ENCODE measurements at regions not wholly inside any gene's neighbourhood (a gene's known extent, or its start where the extent isn't known, plus 50 kb on each side); places are given as distances from the start of the nearest gene placed in this dataset.

GRCh38 chr15:95826412-95827195, 503.9 kb upstream of the NR2F2 start (continued):
- no peak for TF ChIP-seq RFX1 (IDR thresholded peaks at IDR 0.05)
- TF ChIP-seq MIER2 (CRISPR knock-in tag; IDR thresholded peaks at IDR 0.05), result no peak
- TF ChIP-seq ZNF724P (CRISPR knock-in tag; IDR thresholded peaks at IDR 0.05; ENCODE audit: borderline replicate concordance), result no peak
- TF ChIP-seq SMC3 (IDR thresholded peaks at IDR 0.05; ENCODE audit: low read length), result no peak
- TF ChIP-seq SRSF9 (IDR thresholded peaks at IDR 0.05; ENCODE audit: borderline replicate concordance, insufficient read depth, low read depth, low read length, poor library complexity, severe bottlenecking), result no peak
- TF ChIP-seq ZNF629 (CRISPR knock-in tag; conservative IDR thresholded peaks at IDR 0.05), result no peak
- no peak for TF ChIP-seq BCL3 (CRISPR knock-in tag; IDR thresholded peaks at IDR 0.05)
- TF ChIP-seq NR2F6 (IDR thresholded peaks at IDR 0.05), result no peak
- no peak for TF ChIP-seq NR2F6 (CRISPR knock-in tag; IDR thresholded peaks at IDR 0.05)
- TF ChIP-seq PLRG1 (conservative IDR thresholded peaks at IDR 0.05), result no peak
- TF ChIP-seq TFDP2 (CRISPR knock-in tag; IDR thresholded peaks at IDR 0.05), result no peak

GRCh38 chr15:95829062-95829461, 501.4 kb upstream of the NR2F2 start:
- H3K36me3 ChIP-seq (replicated peaks in 1 of 2; ENCODE audit: control insufficient read depth in 1 of 2, insufficient read depth in 2 of 2, low read length in 2 of 2), result no peaks in the 10 kb centered on the region
- no peak for FAIRE-seq
- no peaks in the 10 kb centered on the region for H3K9me3 ChIP-seq (ENCODE audit: low read length)
- no peaks in the 10 kb centered on the region; a peak in 1 of 5 replicates for H3K27me3 ChIP-seq (ENCODE audit: control insufficient read depth in 1 of 2, insufficient read depth in 2 of 2, low read length in 2 of 2)
- ChIA-PET CTCF (ENCODE audit: low intra/inter-chr PET ratio, low total read pairs) (no interaction called here), POLR2A (no interaction called here)
- ATAC-seq, result no peak
- 32% methylated on average over 5 of the region's 5 CpGs for WGBS (ENCODE audit: low lambda C conversion rate)
- intact Hi-C loops (cut with micrococcal nuclease; ENCODE audit: unreplicated experiment) (no loop called here), in situ Hi-C loops (cut with HindIII; ENCODE audit: extremely low pct_ligation_motif_present, low pct_unique_long_range_greater_than_20kb) (no loop called here)
- H3K4me2 ChIP-seq (ENCODE audit: low read depth, low read length), result no peak overlapping the region
- no peak overlapping the region for H2AFZ ChIP-seq (ENCODE audit: low read length)
- no peak overlapping the region for H3K4me3 ChIP-seq (replicated peaks in 1 of 3; ENCODE audit: insufficient read depth in 1 of 3, low read depth in 2 of 3, low read length in 3 of 3)
- H3K79me2 ChIP-seq (ENCODE audit: insufficient read depth, low read length), result no peaks in the 10 kb centered on the region
- no peaks in the 10 kb centered on the region for H4K20me1 ChIP-seq (ENCODE audit: insufficient read depth, low read length)
- DNase-seq (ENCODE audit: low spot score), result no peak
- BruUV-seq (replicated peaks), result no TSS peak
- no peak overlapping the region for H3K27ac ChIP-seq (ENCODE audit: extremely low read length, insufficient read depth, low read length)
- no peaks in the 10 kb centered on the region for H3K4me1 ChIP-seq (ENCODE audit: insufficient read depth, low read length)
- no peak overlapping the region for H3K9ac ChIP-seq (ENCODE audit: insufficient read depth, low read depth, low read length)
- TF ChIP-seq CTCF (CRISPR knock-in tag; IDR thresholded peaks at IDR 0.05) (0 out of 2 replicates have a peak, but pooled peaks have one; percentile 31), SKIL (CRISPR knock-in tag; IDR thresholded peaks at IDR 0.05; ENCODE audit: borderline replicate concordance) (no peak)
- TF ChIP-seq, protein P1, sequence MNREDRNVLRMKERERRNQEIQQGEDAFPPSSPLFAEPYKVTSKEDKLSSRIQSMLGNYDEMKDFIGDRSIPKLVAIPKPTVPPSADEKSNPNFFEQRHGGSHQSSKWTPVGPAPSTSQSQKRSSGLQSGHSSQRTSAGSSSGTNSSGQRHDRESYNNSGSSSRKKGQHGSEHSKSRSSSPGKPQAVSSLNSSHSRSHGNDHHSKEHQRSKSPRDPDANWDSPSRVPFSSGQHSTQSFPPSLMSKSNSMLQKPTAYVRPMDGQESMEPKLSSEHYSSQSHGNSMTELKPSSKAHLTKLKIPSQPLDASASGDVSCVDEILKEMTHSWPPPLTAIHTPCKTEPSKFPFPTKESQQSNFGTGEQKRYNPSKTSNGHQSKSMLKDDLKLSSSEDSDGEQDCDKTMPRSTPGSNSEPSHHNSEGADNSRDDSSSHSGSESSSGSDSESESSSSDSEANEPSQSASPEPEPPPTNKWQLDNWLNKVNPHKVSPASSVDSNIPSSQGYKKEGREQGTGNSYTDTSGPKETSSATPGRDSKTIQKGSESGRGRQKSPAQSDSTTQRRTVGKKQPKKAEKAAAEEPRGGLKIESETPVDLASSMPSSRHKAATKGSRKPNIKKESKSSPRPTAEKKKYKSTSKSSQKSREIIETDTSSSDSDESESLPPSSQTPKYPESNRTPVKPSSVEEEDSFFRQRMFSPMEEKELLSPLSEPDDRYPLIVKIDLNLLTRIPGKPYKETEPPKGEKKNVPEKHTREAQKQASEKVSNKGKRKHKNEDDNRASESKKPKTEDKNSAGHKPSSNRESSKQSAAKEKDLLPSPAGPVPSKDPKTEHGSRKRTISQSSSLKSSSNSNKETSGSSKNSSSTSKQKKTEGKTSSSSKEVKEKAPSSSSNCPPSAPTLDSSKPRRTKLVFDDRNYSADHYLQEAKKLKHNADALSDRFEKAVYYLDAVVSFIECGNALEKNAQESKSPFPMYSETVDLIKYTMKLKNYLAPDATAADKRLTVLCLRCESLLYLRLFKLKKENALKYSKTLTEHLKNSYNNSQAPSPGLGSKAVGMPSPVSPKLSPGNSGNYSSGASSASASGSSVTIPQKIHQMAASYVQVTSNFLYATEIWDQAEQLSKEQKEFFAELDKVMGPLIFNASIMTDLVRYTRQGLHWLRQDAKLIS (CRISPR knock-in tag; IDR thresholded peaks at IDR 0.05), result no peak
